ENCODE measurements at regions not wholly inside any gene's neighbourhood (a gene's known extent, or its start where the extent isn't known, plus 50 kb on each side); places are given as distances from the start of the nearest gene placed in this dataset.

- Histone ChIP-seq H3K4me3 (no peak overlapping the region), H3K27ac (no peak overlapping the region), H3K4me1 (no peaks in the 10 kb centered on the region), H3K36me3 (no peaks in the 10 kb centered on the region), H3K27me3 (no peaks in the 10 kb centered on the region), H3K9me3 (no peaks in the 10 kb centered on the region)
- DNase-seq = no peak
- 60% methylated on average over 5 of the region's 5 CpGs for WGBS (ENCODE audit: insufficient coverage, low coverage, low lambda C conversion rate, missing lambda C conversion rate)
- ATAC-seq = no peak
- intact Hi-C loops (cut with DNase I) = no loop called here
- no peak for TF ChIP-seq CTCF (IDR thresholded peaks at IDR 0.05)
- TF ChIP-seq POLR2A (IDR thresholded peaks at IDR 0.05) = no peak
Measured at GRCh38 chr10:62904281-62904875, 88.2 kb upstream of the EGR2 start.

DNA sequence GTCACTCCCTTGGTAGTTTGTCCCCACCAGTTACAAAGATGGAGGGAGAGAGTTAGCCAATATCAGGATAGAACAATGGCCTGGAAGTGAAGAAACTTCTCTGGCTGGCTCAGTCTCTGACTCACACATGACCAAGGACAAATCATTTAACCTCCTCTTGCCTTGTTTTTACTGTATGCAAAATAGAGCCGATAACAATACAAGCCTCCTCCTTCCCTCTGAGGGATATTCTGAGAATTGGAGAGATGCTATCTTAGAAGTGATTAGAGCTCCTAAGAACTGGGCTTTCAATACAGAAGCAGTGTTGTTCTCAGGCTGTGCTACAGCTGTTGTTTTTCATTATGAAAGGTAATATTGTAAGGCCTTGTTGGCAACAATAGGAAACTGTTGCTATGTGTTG lies 87.7 kb upstream of the EGR2 start:
- 40% methylated on average over 1 of the region's 1 CpG for WGBS (ENCODE audit: insufficient coverage, low coverage, low lambda C conversion rate, missing lambda C conversion rate)
- intact Hi-C loops (cut with DNase I) = no loop called here
- TF ChIP-seq CTCF (IDR thresholded peaks at IDR 0.05) = no peak
- TF ChIP-seq POLR2A (IDR thresholded peaks at IDR 0.05) = no peak
- H3K27me3 ChIP-seq = no peaks in the 10 kb centered on the region
- DNase-seq (no peak), ATAC-seq (no peak)
- H3K4me1 ChIP-seq = no peaks in the 10 kb centered on the region
- H3K4me3 ChIP-seq = no peak overlapping the region
- no peaks in the 10 kb centered on the region for H3K36me3 ChIP-seq
- H3K9me3 ChIP-seq = no peaks in the 10 kb centered on the region
- H3K27ac ChIP-seq = no peak overlapping the region

DNA sequence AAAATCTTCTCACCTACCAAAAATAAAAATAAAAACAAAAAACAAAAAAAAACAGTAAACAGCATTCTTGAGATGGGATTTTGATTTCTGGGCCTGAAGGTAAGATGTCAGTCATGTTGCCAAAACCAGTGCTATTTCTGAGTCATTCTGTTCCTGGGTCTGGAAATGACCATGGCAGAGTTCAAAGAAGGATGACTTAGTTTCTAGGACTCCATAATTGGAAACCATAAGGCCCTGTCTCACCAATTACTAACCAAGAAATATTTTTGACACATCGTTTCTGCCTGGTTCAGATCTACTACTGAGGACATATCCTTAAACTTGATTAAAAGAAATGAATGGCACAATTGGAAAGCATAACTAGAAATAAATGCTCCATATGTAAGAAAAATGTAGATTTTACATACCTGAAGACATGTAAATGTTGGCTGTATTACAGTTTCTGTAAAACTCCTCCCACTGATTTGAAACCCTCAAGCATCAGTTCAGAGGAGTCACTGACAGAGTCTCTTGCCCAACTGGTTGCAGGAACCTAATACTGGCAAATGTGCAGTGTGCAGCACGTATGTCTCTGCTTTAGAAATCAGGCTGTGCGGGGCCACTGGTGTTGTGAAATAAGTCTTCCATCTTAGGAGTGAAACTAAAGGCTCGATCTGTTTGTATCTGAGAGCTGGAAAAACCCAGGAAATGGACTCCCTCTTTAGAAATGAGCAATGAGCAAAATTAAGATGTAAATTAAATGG lies 84.8 kb upstream of the EGR2 start:
- WGBS (ENCODE audit: insufficient coverage, low coverage, low lambda C conversion rate, missing lambda C conversion rate) = 79% methylated on average over 4 of the region's 4 CpGs
- intact Hi-C loops (cut with DNase I) = no loop called here
- H3K36me3 ChIP-seq = no peaks in the 10 kb centered on the region
- H3K4me3 ChIP-seq = no peak overlapping the region
- no peak overlapping the region for H3K27ac ChIP-seq
- no peak for DNase-seq
- no peaks in the 10 kb centered on the region for H3K4me1 ChIP-seq
- ATAC-seq = no peak
- H3K27me3 ChIP-seq = no peaks in the 10 kb centered on the region
- TF ChIP-seq POLR2A (IDR thresholded peaks at IDR 0.05) (no peak), CTCF (IDR thresholded peaks at IDR 0.05) (no peak)
- H3K9me3 ChIP-seq = no peaks in the 10 kb centered on the region

DNA sequence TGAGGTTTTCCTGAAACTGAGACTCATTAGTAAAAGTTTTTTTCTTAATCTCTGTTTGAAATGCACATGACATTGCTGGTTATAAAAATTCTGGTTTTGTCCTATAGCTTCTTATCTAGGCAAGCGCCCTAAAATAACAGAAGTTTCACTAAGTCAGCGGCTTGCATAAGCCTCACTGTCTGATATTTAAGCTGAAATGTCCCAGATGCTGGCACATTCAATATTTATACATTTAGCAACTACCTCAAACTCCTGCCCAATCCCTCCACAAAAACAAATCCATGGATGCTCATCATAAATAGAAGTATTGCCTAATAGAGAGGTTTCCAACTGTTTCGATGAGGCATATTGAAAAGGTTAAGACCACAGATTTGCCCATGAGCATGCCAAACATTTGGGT lies 83.1 kb upstream of the EGR2 start:
- Histone ChIP-seq H3K36me3 (no peaks in the 10 kb centered on the region), H3K4me1 (no peaks in the 10 kb centered on the region), H3K27ac (no peak overlapping the region), H3K27me3 (no peaks in the 10 kb centered on the region), H3K9me3 (no peaks in the 10 kb centered on the region), H3K4me3 (no peak overlapping the region)
- ATAC-seq = no peak
- intact Hi-C loops (cut with DNase I) = no loop called here
- DNase-seq = no peak
- WGBS (ENCODE audit: insufficient coverage, low coverage, low lambda C conversion rate, missing lambda C conversion rate) = 51% methylated on average over 3 of the region's 3 CpGs
- TF ChIP-seq POLR2A (IDR thresholded peaks at IDR 0.05) (no peak), CTCF (IDR thresholded peaks at IDR 0.05) (no peak)
